ENCODE measurements at regions not wholly inside any gene's neighbourhood (a gene's known extent, or its start where the extent isn't known, plus 50 kb on each side); places are given as distances from the start of the nearest gene placed in this dataset.

DNA sequence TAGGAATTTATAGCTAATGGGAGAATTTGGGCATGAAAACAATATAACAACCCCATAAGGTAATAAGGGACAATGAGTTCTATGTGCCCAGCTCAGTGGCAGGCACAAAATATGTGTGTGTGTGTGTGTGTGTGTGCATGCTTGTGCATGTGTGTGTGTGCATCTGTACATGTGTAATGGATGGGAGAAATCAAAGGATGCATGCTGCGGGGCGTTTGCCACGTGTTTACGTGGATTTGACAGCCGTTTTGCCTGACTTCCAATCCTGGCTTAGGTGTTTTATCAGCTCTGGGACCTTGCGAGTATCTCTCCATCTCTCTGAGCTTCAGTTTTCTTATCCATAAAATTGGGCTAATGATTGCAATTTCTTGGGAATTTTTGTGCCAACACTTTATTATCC, 108.4 kb downstream of the IRX5 start:
- DNase-seq (ENCODE audit: low spot score) = no peak
- TF ChIP-seq, protein P1, sequence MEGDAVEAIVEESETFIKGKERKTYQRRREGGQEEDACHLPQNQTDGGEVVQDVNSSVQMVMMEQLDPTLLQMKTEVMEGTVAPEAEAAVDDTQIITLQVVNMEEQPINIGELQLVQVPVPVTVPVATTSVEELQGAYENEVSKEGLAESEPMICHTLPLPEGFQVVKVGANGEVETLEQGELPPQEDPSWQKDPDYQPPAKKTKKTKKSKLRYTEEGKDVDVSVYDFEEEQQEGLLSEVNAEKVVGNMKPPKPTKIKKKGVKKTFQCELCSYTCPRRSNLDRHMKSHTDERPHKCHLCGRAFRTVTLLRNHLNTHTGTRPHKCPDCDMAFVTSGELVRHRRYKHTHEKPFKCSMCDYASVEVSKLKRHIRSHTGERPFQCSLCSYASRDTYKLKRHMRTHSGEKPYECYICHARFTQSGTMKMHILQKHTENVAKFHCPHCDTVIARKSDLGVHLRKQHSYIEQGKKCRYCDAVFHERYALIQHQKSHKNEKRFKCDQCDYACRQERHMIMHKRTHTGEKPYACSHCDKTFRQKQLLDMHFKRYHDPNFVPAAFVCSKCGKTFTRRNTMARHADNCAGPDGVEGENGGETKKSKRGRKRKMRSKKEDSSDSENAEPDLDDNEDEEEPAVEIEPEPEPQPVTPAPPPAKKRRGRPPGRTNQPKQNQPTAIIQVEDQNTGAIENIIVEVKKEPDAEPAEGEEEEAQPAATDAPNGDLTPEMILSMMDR (IDR thresholded peaks at IDR 0.05; ENCODE audit: borderline replicate concordance, control extremely low read depth, extremely low read depth, insufficient read depth, missing control alignments) = no peak
- in situ Hi-C loops (cut with MboI; ENCODE audit: low sequenced_read_pairs, unreplicated experiment) = no loop called here

DNA sequence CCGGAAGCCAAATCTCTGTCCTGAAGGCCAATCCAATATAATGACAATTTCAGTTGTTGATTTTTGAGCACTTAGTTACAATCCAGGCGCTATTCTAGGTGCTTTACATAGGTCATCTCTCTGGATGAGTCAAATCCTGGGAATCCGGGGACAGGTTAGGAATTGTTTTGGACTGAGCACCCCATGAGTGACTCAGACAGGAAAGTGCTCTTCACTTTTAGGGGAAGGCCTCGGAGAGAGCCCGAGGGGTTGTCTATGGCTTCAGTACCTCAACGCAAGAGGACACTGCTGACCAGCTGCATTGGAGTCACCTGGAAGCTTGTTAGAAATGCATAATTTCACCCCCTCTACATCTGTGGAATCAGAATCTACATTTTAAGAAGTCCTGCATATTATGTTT, 108.8 kb downstream of the IRX5 start:
- in situ Hi-C loops (cut with MboI; ENCODE audit: low sequenced_read_pairs, unreplicated experiment) = no loop called here
- no peak for DNase-seq (ENCODE audit: low spot score)
- TF ChIP-seq, protein P1 (IDR thresholded peaks at IDR 0.05; ENCODE audit: borderline replicate concordance, control extremely low read depth, extremely low read depth, insufficient read depth, missing control alignments) = no peak

DNA sequence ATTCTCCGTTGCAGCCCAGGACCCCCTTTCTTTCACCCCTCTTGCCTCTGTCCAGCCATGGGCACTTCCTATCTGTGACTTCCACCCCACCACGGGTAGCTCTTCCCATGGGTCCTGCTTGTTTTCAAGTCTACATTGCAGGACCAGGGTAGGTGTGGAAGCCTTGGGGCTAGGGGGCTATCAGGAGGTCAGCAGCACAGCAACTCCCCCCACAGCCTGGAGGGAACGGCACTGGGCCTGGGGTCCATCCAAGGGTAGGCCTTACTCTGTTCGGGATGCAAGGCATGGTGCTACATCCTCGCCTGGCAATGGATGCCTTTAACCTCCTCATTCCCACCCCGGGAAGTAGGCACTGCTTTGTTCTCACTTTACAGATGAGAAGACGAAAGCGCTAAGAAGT, 109.3 kb downstream of the IRX5 start:
- in situ Hi-C loops (cut with MboI; ENCODE audit: low sequenced_read_pairs, unreplicated experiment) = no loop called here
- no peak for DNase-seq (ENCODE audit: low spot score)
- TF ChIP-seq, protein P1 (IDR thresholded peaks at IDR 0.05; ENCODE audit: borderline replicate concordance, control extremely low read depth, extremely low read depth, insufficient read depth, missing control alignments) = no peak

DNA sequence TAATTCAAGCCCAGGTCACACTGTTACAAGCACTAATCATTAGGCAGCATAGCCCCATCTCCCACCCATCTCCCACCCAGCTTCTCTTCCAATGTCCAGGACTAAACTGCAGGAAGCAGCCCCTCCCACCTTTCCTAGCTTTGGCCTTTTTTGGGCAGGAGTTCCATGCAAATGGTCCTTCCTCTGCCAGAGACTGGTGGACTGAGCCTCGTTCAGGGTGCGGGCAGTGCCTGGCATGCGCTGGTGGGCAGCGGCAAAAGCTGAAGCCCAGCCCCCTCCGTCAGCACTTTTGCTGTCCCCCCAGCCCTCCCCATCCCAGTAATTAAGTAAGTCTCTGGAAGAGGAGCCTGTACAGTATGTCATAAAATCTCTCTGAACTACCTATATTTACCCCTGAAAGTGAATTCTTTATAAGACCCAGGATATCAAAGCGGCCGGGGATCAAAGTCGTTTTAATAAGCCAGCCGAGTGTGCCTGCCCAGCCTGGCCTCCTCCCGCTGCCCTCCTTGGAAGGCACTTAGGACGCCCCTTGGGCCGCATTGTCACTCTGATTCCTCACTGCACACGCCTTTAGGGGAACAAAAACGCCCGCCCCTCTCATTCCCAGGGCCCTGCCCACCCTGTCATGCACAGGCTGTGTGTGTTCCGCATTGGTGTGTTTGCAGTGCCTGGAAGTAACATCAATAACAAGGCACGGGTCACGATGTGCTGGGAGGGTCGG, 109.9 kb downstream of the IRX5 start:
- in situ Hi-C loops (cut with MboI; ENCODE audit: low sequenced_read_pairs, unreplicated experiment) = no loop called here
- DNase-seq (ENCODE audit: low spot score) = no peak

DNA sequence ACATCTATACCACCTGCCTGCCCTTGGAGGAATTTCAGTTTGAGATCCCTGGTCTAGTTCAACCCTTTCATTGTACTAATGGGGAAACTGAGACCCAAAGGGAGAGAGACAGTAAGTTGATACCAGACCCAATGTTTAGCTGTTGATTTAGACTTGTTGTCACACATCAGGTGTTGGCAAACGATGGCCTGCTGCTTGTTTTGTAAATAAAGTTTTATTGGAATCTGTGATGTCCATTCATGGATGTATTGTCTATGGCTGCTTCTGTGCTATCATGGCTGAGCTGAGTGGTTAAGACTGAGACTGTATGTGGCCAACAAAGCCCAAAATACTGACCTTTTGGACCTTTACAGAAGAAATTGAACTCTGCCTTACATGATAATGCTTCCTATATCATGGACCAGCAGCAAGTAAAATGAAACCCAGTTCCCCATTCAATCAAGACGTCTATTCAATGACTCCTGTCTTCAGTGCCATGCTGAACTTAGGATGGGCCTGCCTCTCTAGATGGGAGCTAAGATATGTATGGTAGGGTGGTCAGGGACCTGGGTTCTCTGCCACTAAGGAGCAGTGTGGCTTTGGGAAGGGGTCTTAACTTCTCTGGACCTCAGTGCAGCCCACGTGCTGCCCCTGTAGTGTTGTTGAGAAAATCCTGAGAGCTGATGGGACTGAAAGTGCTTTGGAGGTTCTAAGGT, 111.0 kb downstream of the IRX5 start:
- TF ChIP-seq, protein P1 (IDR thresholded peaks at IDR 0.05; ENCODE audit: borderline replicate concordance, control extremely low read depth, extremely low read depth, insufficient read depth, missing control alignments) = no peak
- in situ Hi-C loops (cut with MboI; ENCODE audit: low sequenced_read_pairs, unreplicated experiment) = no loop called here
- no peak for DNase-seq (ENCODE audit: low spot score)

More for the DNA sequence above, 109.9 kb downstream of the IRX5 start:
- TF ChIP-seq, protein P1 (IDR thresholded peaks at IDR 0.05; ENCODE audit: borderline replicate concordance, control extremely low read depth, extremely low read depth, insufficient read depth, missing control alignments) = no peak

DNA sequence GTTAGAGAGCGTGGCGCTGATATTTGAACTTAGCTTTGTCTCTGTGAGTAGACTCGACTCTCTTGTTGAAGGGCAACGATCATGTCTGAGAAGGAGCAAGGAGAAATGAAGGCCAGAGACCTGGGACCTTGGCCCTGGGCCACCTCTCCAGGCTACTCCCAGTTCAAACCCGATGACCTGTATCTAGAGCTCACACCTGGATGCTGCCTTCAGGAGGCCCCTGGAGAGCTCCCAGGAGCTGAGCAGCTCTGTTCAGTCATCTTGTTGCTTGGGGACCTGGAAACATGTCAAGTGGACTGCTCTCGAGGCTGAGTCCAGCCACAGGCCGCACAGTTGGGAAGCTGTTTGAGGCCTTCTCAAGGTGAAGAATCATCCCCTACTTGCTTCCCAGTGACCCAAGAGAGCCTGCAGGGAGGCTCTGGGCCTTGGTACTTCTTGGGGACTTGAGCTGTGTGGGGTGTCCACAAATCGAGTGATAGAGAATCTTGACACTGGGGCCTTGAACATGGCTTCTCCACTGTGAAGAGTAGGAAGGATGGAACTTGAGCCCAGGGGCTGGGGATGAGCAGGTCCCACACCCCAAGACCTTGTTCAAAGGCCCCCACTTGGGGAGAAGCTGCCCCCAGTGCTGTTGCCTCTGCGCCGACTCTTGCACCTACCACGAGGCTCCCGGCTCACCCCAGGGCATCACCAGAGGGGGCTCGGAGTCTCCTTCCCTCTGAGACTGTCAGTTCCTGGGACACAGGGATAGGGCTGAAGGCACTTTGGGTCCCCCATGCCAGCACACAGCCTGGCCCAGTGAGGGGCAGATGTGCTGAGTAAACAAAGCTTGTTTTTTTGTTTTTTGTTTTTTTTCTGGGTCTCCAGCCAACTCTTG, 112.1 kb downstream of the IRX5 start:
- TF ChIP-seq, protein P1 (IDR thresholded peaks at IDR 0.05; ENCODE audit: borderline replicate concordance, control extremely low read depth, extremely low read depth, insufficient read depth, missing control alignments) = no peak
- in situ Hi-C loops (cut with MboI; ENCODE audit: low sequenced_read_pairs, unreplicated experiment) = no loop called here
- no peak for DNase-seq (ENCODE audit: low spot score)
